OCI-LY7 (cell line): ENCODE measurements at regions not wholly inside any gene's neighbourhood (a gene's known extent, or its start where the extent isn't known, plus 50 kb on each side); places are given as distances from the start of the nearest gene placed in this dataset.

ENCODE experiments used
- BruUV-seq: library from RNA; stranded (reverse); fragments of 400-500 nt; replicated peaks from 2 replicates; lab custom pipeline; 2021; lab: Mats Ljungman, UMichigan
- CTCF ChIA-PET: fragments of 300-600 bp; sonication (Branson Sonifier 250); formaldehyde crosslinking; loops from one replicate; lab custom pipeline; 2022; ENCODE audit warnings: antibody characterized with exemption; ENCODE audit not compliant: unreplicated experiment; lab: Charles Lee
- POLR2A ChIA-PET: fragments of 300-600 bp; sonication (Branson Sonifier 250); formaldehyde crosslinking; loops from one replicate; lab custom pipeline; 2022; ENCODE audit warnings: antibody characterized with exemption; lab: Charles Lee
- DNase-seq: peaks from one replicate; pipeline ENCODE4 v3.0.0-alpha.2; 2015; ENCODE audit warnings: low spot score
- H2AFZ ChIP-seq: fragments of 200-600 bp; sonication (generic), shearing (Covaris generic); 2 replicates; pipeline ENCODE4 v1.6.1; 2014; ENCODE audit warnings: mild to moderate bottlenecking, antibody characterized with exemption, low read length, moderate library complexity
- H3K27ac ChIP-seq: fragments of 200-600 bp; sonication (generic); 2 replicates; pipeline ENCODE4 v1.5.1; 2014; ENCODE audit warnings: mixed run types, low read depth, mild to moderate bottlenecking, moderate library complexity, low read length, inconsistent platforms; ENCODE audit not compliant: poor library complexity, severe bottlenecking
- H3K36me3 ChIP-seq: fragments of 200-600 bp; sonication (generic); 2 replicates; pipeline ENCODE4 v1.6.1; 2014; ENCODE audit warnings: mild to moderate bottlenecking, antibody characterized with exemption, low read length, moderate library complexity, mixed read lengths; ENCODE audit not compliant: insufficient read depth
- H3K4me1 ChIP-seq: fragments of 200-600 bp; sonication (generic); 2 replicates; pipeline ENCODE4 v1.5.1; 2014; ENCODE audit warnings: mild to moderate bottlenecking, low read length; ENCODE audit not compliant: insufficient read depth, poor library complexity, severe bottlenecking
- H3K4me2 ChIP-seq: fragments of 200-600 bp; sonication (generic); 2 replicates; pipeline ENCODE4 v1.6.1; 2014; ENCODE audit warnings: mild to moderate bottlenecking, low read length
- H3K4me3 ChIP-seq: fragments of 200-600 bp; sonication (generic); 2 replicates; pipeline ENCODE4 v1.5.1; 2014; ENCODE audit warnings: mild to moderate bottlenecking, low read depth, low read length; ENCODE audit not compliant: poor library complexity, severe bottlenecking
- H3K79me2 ChIP-seq: fragments of 200-600 bp; sonication (generic); 2 replicates; pipeline ENCODE4 v1.6.1; 2016; ENCODE audit warnings: low read depth, mild to moderate bottlenecking, low read length, moderate library complexity, mixed read lengths; ENCODE audit not compliant: insufficient read depth
- H3K9me2 ChIP-seq: fragments of 200-600 bp; sonication (generic); 2 replicates; pipeline ENCODE4 v1.6.1; 2016; ENCODE audit warnings: mild to moderate bottlenecking, low read length, mixed read lengths; ENCODE audit not compliant: insufficient read depth
- H3K9me3 ChIP-seq: fragments of 200-600 bp; sonication (generic); 2 replicates; pipeline ENCODE4 v1.6.1; 2014; ENCODE audit warnings: mild to moderate bottlenecking, mixed run types, low read length, mixed read lengths
- H4K20me1 ChIP-seq: fragments of 200-600 bp; sonication (generic); 2 replicates; pipeline ENCODE4 v1.6.1; 2014; ENCODE audit warnings: mild to moderate bottlenecking, antibody characterized with exemption, low read length, moderate library complexity, mixed read lengths; ENCODE audit not compliant: insufficient read depth
- EZH2phosphoT487 ChIP-seq: fragments of 200-600 bp; sonication (generic); IDR thresholded peaks from 2 replicates; pipeline ENCODE4 v1.6.1; 2018; ENCODE audit warnings: low read depth, borderline replicate concordance, mild to moderate bottlenecking, mixed run types, antibody characterized with exemption, low read length, moderate library complexity, mixed read lengths
- intact Hi-C: fragments of 100-400 bp; cut with micrococcal nuclease; formaldehyde crosslinking; loops from one replicate; pipeline ENCODE4 v1.10.0; 2022; ENCODE audit not compliant: unreplicated experiment
- TF ChIP-seq, protein P1 (sequence below): fragments of 200-600 bp; sonication (generic); conservative IDR thresholded peaks from 2 replicates; pipeline ENCODE4 v1.5.1; 2014; ENCODE audit warnings: mild to moderate bottlenecking, antibody characterized with exemption, low read length, moderate library complexity, mixed read lengths

DNA sequence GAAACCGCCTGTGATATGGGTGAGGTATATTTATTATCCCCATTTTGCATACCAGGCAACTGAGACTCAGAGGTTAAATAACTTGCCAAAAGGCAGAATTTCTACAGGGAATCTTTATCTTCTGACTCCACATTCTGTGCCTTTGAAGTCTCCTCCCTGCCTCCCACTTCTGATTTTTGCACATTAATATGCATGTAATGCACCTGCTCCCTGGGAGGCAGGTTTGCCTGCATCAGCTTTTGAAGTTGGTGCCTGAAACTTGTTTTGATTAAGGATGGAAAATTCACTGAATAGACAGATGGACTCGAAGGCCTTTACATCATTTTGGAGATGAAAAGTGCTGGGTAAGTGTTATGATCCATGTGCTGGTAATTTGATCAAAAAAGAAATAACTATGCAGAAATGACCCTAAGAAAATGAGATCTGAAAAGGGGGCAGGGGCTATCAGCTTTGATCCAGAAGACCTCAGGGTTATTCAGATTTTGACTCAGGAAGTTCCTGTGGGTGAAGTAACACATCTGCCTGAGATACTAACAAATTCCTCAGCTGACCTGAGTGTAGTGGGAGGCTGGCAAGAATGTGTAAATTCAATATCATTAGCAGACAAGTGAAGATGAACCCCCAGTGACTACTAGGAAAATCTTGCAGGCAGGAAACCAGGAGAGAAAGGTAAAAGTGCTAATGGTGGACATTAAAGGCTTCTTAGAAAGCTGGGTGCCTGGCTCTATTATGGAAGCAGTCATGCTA is 167.5 kb upstream of the BOD1L1 start:
- Histone ChIP-seq H2AFZ (no peak overlapping the region), H3K4me2 (no peak overlapping the region), H3K27ac (no peak overlapping the region), H3K4me1 (no peaks in the 10 kb centered on the region), H3K36me3 (no peaks in the 10 kb centered on the region), H4K20me1 (no peaks in the 10 kb centered on the region), H3K4me3 (no peak overlapping the region), H3K9me2 (no peaks in the 10 kb centered on the region), H3K9me3 (no peaks in the 10 kb centered on the region), H3K79me2 (no peaks in the 10 kb centered on the region)
- ChIA-PET CTCF (no interaction called here), POLR2A (interaction anchor here (0.6 kb wide), 1 partner anchor 22 kb away, joined by 5 read pairs; no protein-coding TSS in a partner anchor)
- DNase-seq: no peak
- BruUV-seq: no TSS peak
- no peak for TF ChIP-seq EZH2phosphoT487
- TF ChIP-seq, protein P1, sequence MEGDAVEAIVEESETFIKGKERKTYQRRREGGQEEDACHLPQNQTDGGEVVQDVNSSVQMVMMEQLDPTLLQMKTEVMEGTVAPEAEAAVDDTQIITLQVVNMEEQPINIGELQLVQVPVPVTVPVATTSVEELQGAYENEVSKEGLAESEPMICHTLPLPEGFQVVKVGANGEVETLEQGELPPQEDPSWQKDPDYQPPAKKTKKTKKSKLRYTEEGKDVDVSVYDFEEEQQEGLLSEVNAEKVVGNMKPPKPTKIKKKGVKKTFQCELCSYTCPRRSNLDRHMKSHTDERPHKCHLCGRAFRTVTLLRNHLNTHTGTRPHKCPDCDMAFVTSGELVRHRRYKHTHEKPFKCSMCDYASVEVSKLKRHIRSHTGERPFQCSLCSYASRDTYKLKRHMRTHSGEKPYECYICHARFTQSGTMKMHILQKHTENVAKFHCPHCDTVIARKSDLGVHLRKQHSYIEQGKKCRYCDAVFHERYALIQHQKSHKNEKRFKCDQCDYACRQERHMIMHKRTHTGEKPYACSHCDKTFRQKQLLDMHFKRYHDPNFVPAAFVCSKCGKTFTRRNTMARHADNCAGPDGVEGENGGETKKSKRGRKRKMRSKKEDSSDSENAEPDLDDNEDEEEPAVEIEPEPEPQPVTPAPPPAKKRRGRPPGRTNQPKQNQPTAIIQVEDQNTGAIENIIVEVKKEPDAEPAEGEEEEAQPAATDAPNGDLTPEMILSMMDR: no peak
- intact Hi-C loops: no loop called here

DNA sequence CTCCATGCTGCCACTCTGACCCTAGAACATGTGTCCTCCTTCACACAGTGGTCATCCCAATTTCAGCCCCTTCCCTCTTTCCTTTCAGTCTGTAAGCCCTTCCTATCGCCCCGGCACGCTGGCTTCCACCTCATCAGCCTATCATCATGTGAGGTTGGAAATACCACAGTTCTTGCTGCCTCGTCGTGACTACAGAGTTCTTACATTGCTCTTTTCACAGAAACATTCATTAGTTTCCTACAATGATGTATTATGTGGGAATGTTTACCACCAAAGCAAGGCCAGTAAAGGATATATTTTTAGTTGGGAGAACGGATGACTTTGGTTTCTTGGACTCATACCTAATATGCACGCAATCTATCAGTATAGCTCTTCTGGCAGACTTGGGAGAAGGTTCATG is 169.5 kb upstream of the BOD1L1 start:
- Histone ChIP-seq H3K9me2 (no peaks in the 10 kb centered on the region), H3K79me2 (no peaks in the 10 kb centered on the region), H3K4me3 (no peak overlapping the region), H3K27ac (no peak overlapping the region), H3K4me2 (no peak overlapping the region), H4K20me1 (no peaks in the 10 kb centered on the region), H3K36me3 (no peaks in the 10 kb centered on the region), H3K4me1 (no peaks in the 10 kb centered on the region), H3K9me3 (no peaks in the 10 kb centered on the region), H2AFZ (no peak overlapping the region)
- CTCF ChIA-PET: no interaction called here
- no TSS peak for BruUV-seq
- TF ChIP-seq, protein P1: no peak
- no peak for TF ChIP-seq EZH2phosphoT487
- no peak for DNase-seq
- intact Hi-C loops: no loop called here
- POLR2A ChIA-PET: no interaction called here

DNA sequence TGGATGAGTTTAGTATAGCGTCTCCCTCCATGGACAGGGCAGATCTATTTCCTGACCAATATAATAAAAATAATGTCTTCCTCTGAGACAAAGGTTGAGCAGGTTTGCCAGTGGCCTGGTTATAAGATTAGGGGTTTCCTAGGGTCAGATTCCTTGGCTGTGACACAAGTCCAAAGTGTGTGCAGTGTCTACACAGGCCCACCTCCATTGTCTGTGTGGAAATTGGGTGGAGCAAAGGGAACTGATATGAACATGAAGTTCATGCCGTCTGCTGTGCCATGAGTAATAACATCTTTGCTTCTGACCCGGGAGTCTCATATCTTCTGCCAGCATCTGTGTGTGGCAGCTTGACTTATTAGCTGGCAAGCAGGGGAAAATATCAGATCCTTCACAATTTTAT is 187.7 kb upstream of the BOD1L1 start:
- no peaks in the 10 kb centered on the region for H3K4me1 ChIP-seq
- H3K27ac ChIP-seq: no peak overlapping the region
- H3K4me3 ChIP-seq: no peak overlapping the region
- no peaks in the 10 kb centered on the region for H3K9me3 ChIP-seq
- ChIA-PET POLR2A (no interaction called here), CTCF (no interaction called here)
- H3K36me3 ChIP-seq: no peaks in the 10 kb centered on the region
- TF ChIP-seq, protein P1: no peak
- no peak for TF ChIP-seq EZH2phosphoT487
- no peaks in the 10 kb centered on the region for H4K20me1 ChIP-seq
- DNase-seq: no peak
- no TSS peak for BruUV-seq
- H3K79me2 ChIP-seq: no peaks in the 10 kb centered on the region
- H2AFZ ChIP-seq: no peak overlapping the region
- H3K9me2 ChIP-seq: no peaks in the 10 kb centered on the region
- intact Hi-C loops: no loop called here
- no peak overlapping the region for H3K4me2 ChIP-seq
